Heart right ventricle (tissue), 16 donors: ENCODE measurements at regions not wholly inside any gene's neighbourhood (a gene's known extent, or its start where the extent isn't known, plus 50 kb on each side); places are given as distances from the start of the nearest gene placed in this dataset.

Source experiments
- ATAC-seq, 8 donors: fragments of 200-7000 bp; cut with Tn5 transposase; one replicate each; pipeline ENCODE4 v1.9.1; 2020; ENCODE audit warnings: mild to moderate bottlenecking in 8 of 8, moderate library complexity in 8 of 8, moderate number of reproducible peaks in 1 of 8
- DNase-seq, 2 donors: peaks; one replicate each; pipeline ENCODE4 v3.0.0-alpha.2; 2020
- H3K27ac ChIP-seq, 10 donors: fragments of 200-600 bp; sonication (generic) in 2 of 10; one replicate each; pipeline versions ENCODE4 v1.5.0 to v1.8.0; 2020 to 2022; ENCODE audit warnings: mild to moderate bottlenecking in 3 of 10
- H3K27me3 ChIP-seq, 7 donors: fragments of 200-600 bp; one replicate each; pipeline ENCODE4 v1.8.0; 2021 to 2022; ENCODE audit warnings: mild to moderate bottlenecking in 2 of 7
- H3K36me3 ChIP-seq, 9 donors: fragments of 200-600 bp; sonication (generic) in 1 of 9; one replicate each; pipeline versions ENCODE4 v1.5.0 to v1.8.0; 2020 to 2022; ENCODE audit warnings: mild to moderate bottlenecking in 2 of 9
- H3K4me1 ChIP-seq, 9 donors: fragments of 200-600 bp; sonication (generic) in 1 of 9; one replicate each; pipeline versions ENCODE4 v1.5.0 to v1.8.0; 2020 to 2022; ENCODE audit warnings: mild to moderate bottlenecking in 4 of 9
- H3K4me3 ChIP-seq, 10 donors: fragments of 200-600 bp; sonication (generic) in 2 of 10; one replicate each; pipeline versions ENCODE4 v1.5.0 to v1.8.0; 2020 to 2022; ENCODE audit warnings: mild to moderate bottlenecking in 7 of 10, moderate library complexity in 2 of 10
- H3K9me3 ChIP-seq, 11 donors: fragments of 200-600 bp in 10 of 11; sonication (generic) in 2 of 11; one replicate each; pipeline versions ENCODE4 v1.5.0 to v1.8.0; 2013 to 2022; ENCODE audit warnings: mild to moderate bottlenecking in 2 of 11, control low read depth in 1 of 11, moderate library complexity in 1 of 11
- WGBS, 2 donors: extraction: QIAGEN DNeasy Blood & Tissue Kit; methylation state at CpG; one replicate each; pipeline ENCODE4 v1.1.7; 2013; ENCODE audit warnings: inconsistent platforms in 1 of 2; 5-methylcytosine and 5-hydroxymethylcytosine counted together
- intact Hi-C, 10 donors: fragments of 100-400 bp; cut with DNase I; formaldehyde crosslinking; loops; one replicate each; pipeline versions ENCODE4 v1.11.1 to v1.14.2; 2022
- TF ChIP-seq, protein P1 (sequence below), 9 donors: fragments of 200-600 bp; sonication (generic) in 2 of 9; IDR thresholded peaks; one replicate each; pipeline versions ENCODE4 v1.5.0 to v1.8.0; 2021 to 2022; ENCODE audit warnings: antibody characterized with exemption in 9 of 9, mild to moderate bottlenecking in 5 of 9, moderate library complexity in 1 of 9
- donor health status: Arrhythmogenic right ventricular cardiomyopathy.
- donor health status: ischemic (EF 13 %, LVEDD 7.1; RV severe dilation, severe dysfunction).
- donor health status: healthy with polysubstance abuse.
- donor health status: DM: no; HTN: yes; CAD: no.
- donor health status: DM: no; HTN: no; CAD: no.
- donor health status: ischemic (EF 25% LVEDD 6.9; RV normal size, moderate dysfunction).
- donor health status: ischemic (EF 25% LVEDD 5.7; RV mildly dilated, moderate dysfunction).
- donor health status: healthy.
- donor health status: DM: yes; HTN: yes; CAD: no.
- donor health status: Ischemic cardiomyopathy.
- donor health status: ischemic (EF 35%, LVEDD 5.7; RV mildly dilated, moderate dysfunction).
- donor health status: nonischemic (EF 11% LVEDD 7.7; RV severe dilation, severe dysfunction).
- donor health status: DM: yes; HTN: yes; CAD: no.
- donor health status: PGD.
- donor health status: ischemic (EF 29% LVEDD 5.4; RV normal size, mild dysfunction).
- donor health status: nonischemic (EF 23%, LVEDD 6.1; RV moderate dilation, normal function).

DNA sequence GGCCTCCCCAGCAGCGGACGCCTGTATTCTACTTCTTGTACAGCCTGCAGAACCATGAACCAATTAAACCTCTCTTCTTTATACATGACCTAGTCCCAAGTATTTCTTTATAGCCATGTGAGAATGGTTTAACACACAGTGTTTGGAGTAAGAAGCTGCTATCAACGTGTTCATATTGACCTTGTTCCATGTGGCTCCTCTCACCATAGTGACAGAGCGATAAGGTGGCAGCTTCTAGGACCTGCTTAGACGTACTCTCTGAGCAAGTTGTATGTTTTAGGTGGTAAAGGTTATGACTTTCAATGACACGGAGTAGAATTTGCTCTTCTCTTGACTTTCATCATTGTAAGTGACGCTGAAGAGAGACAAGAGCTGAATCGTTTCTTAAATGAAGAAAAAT lies 157.7 kb upstream of the SLCO3A1 start:
- H3K27ac ChIP-seq: no peak overlapping the region
- ATAC-seq: no peak
- intact Hi-C loops: no loop called here
- no peak for DNase-seq
- no peaks in the 10 kb centered on the region for H3K9me3 ChIP-seq
- no peaks in the 10 kb centered on the region for H3K36me3 ChIP-seq
- no peak overlapping the region for H3K4me3 ChIP-seq
- no peaks in the 10 kb centered on the region for H3K27me3 ChIP-seq
- WGBS, 2 donors: 86 to 87% methylated on average over 8 of the region's 8 CpGs
- H3K4me1 ChIP-seq: peaks cover 0 to 8% (median 3%) of the 10 kb centered on the region in 9 donors
- TF ChIP-seq, protein P1, sequence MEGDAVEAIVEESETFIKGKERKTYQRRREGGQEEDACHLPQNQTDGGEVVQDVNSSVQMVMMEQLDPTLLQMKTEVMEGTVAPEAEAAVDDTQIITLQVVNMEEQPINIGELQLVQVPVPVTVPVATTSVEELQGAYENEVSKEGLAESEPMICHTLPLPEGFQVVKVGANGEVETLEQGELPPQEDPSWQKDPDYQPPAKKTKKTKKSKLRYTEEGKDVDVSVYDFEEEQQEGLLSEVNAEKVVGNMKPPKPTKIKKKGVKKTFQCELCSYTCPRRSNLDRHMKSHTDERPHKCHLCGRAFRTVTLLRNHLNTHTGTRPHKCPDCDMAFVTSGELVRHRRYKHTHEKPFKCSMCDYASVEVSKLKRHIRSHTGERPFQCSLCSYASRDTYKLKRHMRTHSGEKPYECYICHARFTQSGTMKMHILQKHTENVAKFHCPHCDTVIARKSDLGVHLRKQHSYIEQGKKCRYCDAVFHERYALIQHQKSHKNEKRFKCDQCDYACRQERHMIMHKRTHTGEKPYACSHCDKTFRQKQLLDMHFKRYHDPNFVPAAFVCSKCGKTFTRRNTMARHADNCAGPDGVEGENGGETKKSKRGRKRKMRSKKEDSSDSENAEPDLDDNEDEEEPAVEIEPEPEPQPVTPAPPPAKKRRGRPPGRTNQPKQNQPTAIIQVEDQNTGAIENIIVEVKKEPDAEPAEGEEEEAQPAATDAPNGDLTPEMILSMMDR (IDR thresholded peaks at IDR 0.05): no peak

DNA sequence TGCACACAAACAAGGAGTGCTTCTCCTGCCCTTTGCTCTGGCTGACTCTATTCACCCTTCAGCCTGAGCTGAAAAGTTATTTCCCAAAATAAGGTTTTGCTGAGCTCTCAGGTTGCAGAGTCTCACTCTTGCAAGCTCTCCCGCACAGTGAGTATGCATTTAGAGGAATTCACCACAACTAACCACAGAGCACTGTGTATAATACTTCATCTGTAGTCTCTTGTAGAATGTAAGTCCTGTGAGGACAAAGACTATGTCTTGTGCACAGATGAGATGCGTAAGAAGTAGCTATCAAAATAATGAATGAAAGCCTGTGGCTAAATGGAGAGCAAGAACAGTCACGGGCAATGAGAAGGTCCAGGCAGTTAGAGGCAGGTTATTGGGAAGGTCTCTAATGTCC lies 156.5 kb upstream of the SLCO3A1 start:
- 91 to 94% methylated on average over 3 of the region's 3 CpGs for whole genome bisulfite sequencing, 2 donors
- H3K27me3 ChIP-seq: no peaks in the 10 kb centered on the region
- no peak overlapping the region for H3K27ac ChIP-seq
- no peaks in the 10 kb centered on the region for H3K9me3 ChIP-seq
- no peak for ATAC-seq
- no peak for DNase-seq
- TF ChIP-seq, protein P1 (IDR thresholded peaks at IDR 0.05): no peak
- no peaks in the 10 kb centered on the region for H3K36me3 ChIP-seq
- no peak overlapping the region for H3K4me3 ChIP-seq
- peaks cover 0 to 8% (median 3%) of the 10 kb centered on the region in 9 donors for H3K4me1 ChIP-seq
- intact Hi-C loops: no loop called here

DNA sequence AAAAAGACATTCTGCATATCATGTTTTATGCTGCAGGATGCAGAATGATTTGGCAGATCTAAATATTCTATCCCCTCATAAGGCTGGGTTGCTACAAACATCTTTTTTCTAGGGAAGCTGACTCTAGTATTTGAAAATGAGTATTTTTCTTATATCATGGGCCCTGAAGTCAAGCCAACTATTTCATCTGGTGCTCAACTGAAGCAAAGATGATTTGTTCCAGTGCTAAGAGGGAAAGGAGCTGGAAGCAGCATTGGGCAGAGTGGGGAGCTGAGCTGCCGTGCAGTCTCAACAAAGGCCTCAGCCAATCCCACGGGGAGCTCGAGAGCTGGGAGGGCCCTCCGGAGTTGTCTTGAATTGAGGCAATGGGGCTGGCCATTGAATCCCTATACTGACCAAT lies 155.3 kb upstream of the SLCO3A1 start:
- TF ChIP-seq, protein P1 (IDR thresholded peaks at IDR 0.05): no peak
- no peaks in the 10 kb centered on the region for H3K36me3 ChIP-seq
- H3K4me1 ChIP-seq: peaks cover 0 to 8% (median 3%) of the 10 kb centered on the region in 9 donors
- H3K27me3 ChIP-seq: no peaks in the 10 kb centered on the region
- WGBS, 2 donors: 85 to 87% methylated on average over 4 of the region's 4 CpGs
- no peak for ATAC-seq
- intact Hi-C loops: no loop called here
- no peak overlapping the region for H3K4me3 ChIP-seq
- no peak overlapping the region for H3K27ac ChIP-seq
- H3K9me3 ChIP-seq: no peaks in the 10 kb centered on the region
- no peak for DNase-seq

DNA sequence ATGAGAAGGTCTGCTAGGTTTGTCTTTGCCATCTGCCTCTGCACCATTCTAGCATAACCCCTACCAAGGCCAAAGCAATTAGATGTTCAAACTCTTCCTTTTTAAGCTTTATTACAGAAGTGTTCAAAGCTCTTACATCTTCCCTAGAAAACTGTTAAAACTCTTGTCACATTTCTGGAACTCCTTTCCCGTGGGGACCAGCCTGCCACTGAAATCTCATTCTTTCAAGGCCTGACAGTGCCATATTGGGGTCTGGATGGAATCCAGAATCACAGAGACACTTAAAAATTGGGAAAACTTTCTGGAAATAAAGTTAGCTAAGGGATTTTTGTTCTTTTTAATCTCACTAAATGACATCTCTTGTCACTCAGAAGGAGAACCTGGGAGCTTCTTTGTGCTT lies 153.8 kb upstream of the SLCO3A1 start:
- Histone ChIP-seq H3K9me3 (no peaks in the 10 kb centered on the region), H3K4me3 (no peak overlapping the region), H3K27ac (no peak overlapping the region), H3K36me3 (no peaks in the 10 kb centered on the region), H3K4me1 (peaks cover 0 to 8% (median 0%) of the 10 kb centered on the region in 9 donors), H3K27me3 (no peaks in the 10 kb centered on the region)
- DNase-seq: no peak
- ATAC-seq: no peak
- WGBS, 2 donors: 68 to 75% methylated on average over 1 of the region's 1 CpG
- TF ChIP-seq, protein P1 (IDR thresholded peaks at IDR 0.05): no peak
- intact Hi-C loops: loop anchor here in 6 of 10 donors (5.0 to 10.0 kb wide), 6 partner anchors 145 to 397 kb away; partner anchors contain the start of gene SLCO3A1 (in 1 of the 6)
